ENCODE measurements at regions not wholly inside any gene's neighbourhood (a gene's known extent, or its start where the extent isn't known, plus 50 kb on each side); places are given as distances from the start of the nearest gene placed in this dataset.

DNA sequence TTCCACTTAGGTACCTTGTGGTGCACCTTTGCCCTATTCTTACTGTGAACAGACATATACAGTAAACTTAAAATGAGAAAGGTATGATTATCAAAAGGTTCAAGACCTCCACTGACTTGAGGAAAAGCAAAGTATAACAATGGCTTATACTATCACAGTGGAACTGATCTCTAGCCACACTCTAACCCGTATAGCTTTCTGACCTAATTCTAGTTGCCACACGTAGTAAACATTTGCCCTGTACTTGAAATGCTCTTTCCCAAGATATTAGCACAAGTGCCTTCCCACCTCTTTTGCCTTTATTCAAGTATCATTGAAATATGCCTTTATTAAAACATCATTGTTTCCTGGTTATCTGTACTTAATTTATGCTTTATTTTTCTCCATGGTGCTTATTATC is 250.4 kb upstream of the PPFIA2 start:
- no peak for TF ChIP-seq EZH2 (IDR thresholded peaks at IDR 0.05; ENCODE audit: borderline replicate concordance, low read depth, low read length, poor library complexity, severe bottlenecking)
- TF ChIP-seq, protein P1, sequence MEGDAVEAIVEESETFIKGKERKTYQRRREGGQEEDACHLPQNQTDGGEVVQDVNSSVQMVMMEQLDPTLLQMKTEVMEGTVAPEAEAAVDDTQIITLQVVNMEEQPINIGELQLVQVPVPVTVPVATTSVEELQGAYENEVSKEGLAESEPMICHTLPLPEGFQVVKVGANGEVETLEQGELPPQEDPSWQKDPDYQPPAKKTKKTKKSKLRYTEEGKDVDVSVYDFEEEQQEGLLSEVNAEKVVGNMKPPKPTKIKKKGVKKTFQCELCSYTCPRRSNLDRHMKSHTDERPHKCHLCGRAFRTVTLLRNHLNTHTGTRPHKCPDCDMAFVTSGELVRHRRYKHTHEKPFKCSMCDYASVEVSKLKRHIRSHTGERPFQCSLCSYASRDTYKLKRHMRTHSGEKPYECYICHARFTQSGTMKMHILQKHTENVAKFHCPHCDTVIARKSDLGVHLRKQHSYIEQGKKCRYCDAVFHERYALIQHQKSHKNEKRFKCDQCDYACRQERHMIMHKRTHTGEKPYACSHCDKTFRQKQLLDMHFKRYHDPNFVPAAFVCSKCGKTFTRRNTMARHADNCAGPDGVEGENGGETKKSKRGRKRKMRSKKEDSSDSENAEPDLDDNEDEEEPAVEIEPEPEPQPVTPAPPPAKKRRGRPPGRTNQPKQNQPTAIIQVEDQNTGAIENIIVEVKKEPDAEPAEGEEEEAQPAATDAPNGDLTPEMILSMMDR (conservative IDR thresholded peaks at IDR 0.05; ENCODE audit: low read depth, low read length), result no peak
- ChIA-PET POLR2A (ENCODE audit: low non-redundant PET) (no interaction called here), CTCF (no interaction called here)
- no peak overlapping the region for H3K4me3 ChIP-seq (ENCODE audit: low read depth, low read length, poor library complexity, severe bottlenecking)
- intact Hi-C loops (cut with micrococcal nuclease; ENCODE audit: unreplicated experiment), result no loop called here
- H3K27me3 ChIP-seq (replicated peaks; ENCODE audit: insufficient read depth, low read depth, low read length, poor library complexity), result no peaks in the 10 kb centered on the region
- no peak for DNase-seq (ENCODE audit: low spot score)
- H3K9me3 ChIP-seq (ENCODE audit: low read depth, low read length, poor library complexity, severe bottlenecking), result no peaks in the 10 kb centered on the region
- no peaks in the 10 kb centered on the region for H3K36me3 ChIP-seq (ENCODE audit: insufficient read depth, low read length, poor library complexity, severe bottlenecking)
- H3K4me1 ChIP-seq (ENCODE audit: insufficient read depth, low read length, poor library complexity, severe bottlenecking), result no peaks in the 10 kb centered on the region
- no peak overlapping the region for H3K27ac ChIP-seq (ENCODE audit: low read depth, low read length, poor library complexity, severe bottlenecking)
- no TSS peak for BruUV-seq (replicated peaks)

- Histone ChIP-seq H3K27me3 (replicated peaks; ENCODE audit: insufficient read depth, low read depth, low read length, poor library complexity) (no peaks in the 10 kb centered on the region), H3K36me3 (ENCODE audit: insufficient read depth, low read length, poor library complexity, severe bottlenecking) (no peaks in the 10 kb centered on the region), H3K9me3 (ENCODE audit: low read depth, low read length, poor library complexity, severe bottlenecking) (no peaks in the 10 kb centered on the region), H3K4me3 (ENCODE audit: low read depth, low read length, poor library complexity, severe bottlenecking) (no peak overlapping the region), H3K4me1 (ENCODE audit: insufficient read depth, low read length, poor library complexity, severe bottlenecking) (no peaks in the 10 kb centered on the region), H3K27ac (ENCODE audit: low read depth, low read length, poor library complexity, severe bottlenecking) (no peak overlapping the region)
- intact Hi-C loops (cut with micrococcal nuclease; ENCODE audit: unreplicated experiment), result no loop called here
- no peak for DNase-seq (ENCODE audit: low spot score)
- POLR2A ChIA-PET (ENCODE audit: low non-redundant PET), result no interaction called here
- TF ChIP-seq, protein P1 (conservative IDR thresholded peaks at IDR 0.05; ENCODE audit: low read depth, low read length), result no peak
- no peak for TF ChIP-seq EZH2 (IDR thresholded peaks at IDR 0.05; ENCODE audit: borderline replicate concordance, low read depth, low read length, poor library complexity, severe bottlenecking)
- BruUV-seq (replicated peaks), result no TSS peak
- CTCF ChIA-PET, result no interaction called here
Observed at GRCh38 chr12:82008251-82008650, 249.1 kb upstream of the PPFIA2 start.

DNA sequence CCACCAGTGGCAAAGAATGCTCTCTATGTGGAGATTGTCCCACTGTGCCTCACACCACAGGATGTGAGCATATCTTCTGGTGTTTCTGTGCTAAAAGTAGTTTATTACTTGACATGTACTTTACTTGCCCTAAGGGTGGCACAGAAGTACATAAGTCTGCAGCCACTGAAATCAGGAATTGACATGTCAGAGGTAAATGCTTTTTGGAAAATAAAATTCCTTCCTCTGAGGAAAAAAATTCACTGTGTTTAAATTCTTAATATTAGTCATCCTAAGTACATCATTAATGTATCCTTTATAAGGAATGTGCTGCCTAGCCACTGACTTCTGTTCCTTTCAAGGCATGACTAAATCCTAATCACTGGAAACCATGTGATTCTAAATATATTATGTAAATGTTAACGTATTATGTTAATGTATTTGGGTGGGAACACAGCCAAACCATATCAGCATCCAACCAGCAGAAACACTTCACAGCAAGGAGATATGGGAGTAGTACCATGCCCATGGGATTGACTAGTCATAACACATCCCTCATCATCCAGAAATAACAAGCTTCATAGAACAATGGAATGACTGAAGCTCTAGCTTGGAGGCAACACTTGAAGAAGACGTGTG is 239.7 kb upstream of the PPFIA2 start:
- TF ChIP-seq, protein P1 (conservative IDR thresholded peaks at IDR 0.05; ENCODE audit: low read depth, low read length), result no peak
- TF ChIP-seq EZH2 (IDR thresholded peaks at IDR 0.05; ENCODE audit: borderline replicate concordance, low read depth, low read length, poor library complexity, severe bottlenecking), result no peak
- Histone ChIP-seq H3K4me3 (ENCODE audit: low read depth, low read length, poor library complexity, severe bottlenecking) (no peak overlapping the region), H3K27ac (ENCODE audit: low read depth, low read length, poor library complexity, severe bottlenecking) (no peak overlapping the region), H3K36me3 (ENCODE audit: insufficient read depth, low read length, poor library complexity, severe bottlenecking) (no peaks in the 10 kb centered on the region), H3K9me3 (ENCODE audit: low read depth, low read length, poor library complexity, severe bottlenecking) (no peaks in the 10 kb centered on the region), H3K4me1 (ENCODE audit: insufficient read depth, low read length, poor library complexity, severe bottlenecking) (no peaks in the 10 kb centered on the region), H3K27me3 (replicated peaks; ENCODE audit: insufficient read depth, low read depth, low read length, poor library complexity) (no peaks in the 10 kb centered on the region)
- DNase-seq (ENCODE audit: low spot score), result peak; percentile 11
- no TSS peak for BruUV-seq (replicated peaks)
- intact Hi-C loops (cut with micrococcal nuclease; ENCODE audit: unreplicated experiment), result no loop called here
- POLR2A ChIA-PET (ENCODE audit: low non-redundant PET), result no interaction called here
- CTCF ChIA-PET, result no interaction called here

All from A673 (cell line).